Calu3 (cell line): ENCODE measurements at regions not wholly inside any gene's neighbourhood (a gene's known extent, or its start where the extent isn't known, plus 50 kb on each side); places are given as distances from the start of the nearest gene placed in this dataset.

Experiments used
- BruUV-seq: library from RNA; stranded (reverse); fragments of 400-500 nt; replicated peaks from 2 replicates; lab custom pipeline; 2021; lab: Mats Ljungman, UMichigan
- CTCF ChIA-PET: fragments of 300-600 bp; sonication (Branson Sonifier 250); formaldehyde crosslinking; loops from one replicate; lab custom pipeline; 2022; ENCODE audit warnings: antibody characterized with exemption; lab: Charles Lee
- DNase-seq: peaks from one replicate; pipeline ENCODE4 v3.0.0; 2022
- H3K27ac Mint-ChIP-seq: one replicate; pipeline ENCODE4 v1.8.0; 2022; ENCODE audit warnings: mixed read lengths; ENCODE audit not compliant: unreplicated experiment
- H3K27me3 Mint-ChIP-seq: one replicate; pipeline ENCODE4 v1.8.0; 2022; ENCODE audit warnings: mixed read lengths; ENCODE audit not compliant: unreplicated experiment
- H3K36me3 Mint-ChIP-seq: one replicate; pipeline ENCODE4 v1.8.0; 2022; ENCODE audit warnings: mild to moderate bottlenecking, moderate library complexity, mixed read lengths; ENCODE audit not compliant: insufficient read depth, unreplicated experiment
- H3K4me1 Mint-ChIP-seq: one replicate; pipeline ENCODE4 v1.8.0; 2022; ENCODE audit warnings: mild to moderate bottlenecking, low read depth, mixed read lengths; ENCODE audit not compliant: unreplicated experiment
- H3K4me3 Mint-ChIP-seq: one replicate; pipeline ENCODE4 v1.8.0; 2022; ENCODE audit warnings: mild to moderate bottlenecking, low read depth, moderate library complexity, mixed read lengths; ENCODE audit not compliant: unreplicated experiment
- H3K9me3 Mint-ChIP-seq: one replicate; pipeline ENCODE4 v1.8.0; 2022; ENCODE audit warnings: low read depth, mixed read lengths; ENCODE audit not compliant: unreplicated experiment
- intact Hi-C: fragments of 100-400 bp; cut with micrococcal nuclease; formaldehyde crosslinking; loops from one replicate; pipeline ENCODE4 v1.10.0; 2022; ENCODE audit not compliant: unreplicated experiment
- TF ChIP-seq, protein P1 (sequence below): fragments of 200-600 bp; IDR thresholded peaks from one replicate; pipeline ENCODE4 v1.8.0; 2022; ENCODE audit warnings: antibody characterized with exemption; ENCODE audit not compliant: unreplicated experiment

DNA sequence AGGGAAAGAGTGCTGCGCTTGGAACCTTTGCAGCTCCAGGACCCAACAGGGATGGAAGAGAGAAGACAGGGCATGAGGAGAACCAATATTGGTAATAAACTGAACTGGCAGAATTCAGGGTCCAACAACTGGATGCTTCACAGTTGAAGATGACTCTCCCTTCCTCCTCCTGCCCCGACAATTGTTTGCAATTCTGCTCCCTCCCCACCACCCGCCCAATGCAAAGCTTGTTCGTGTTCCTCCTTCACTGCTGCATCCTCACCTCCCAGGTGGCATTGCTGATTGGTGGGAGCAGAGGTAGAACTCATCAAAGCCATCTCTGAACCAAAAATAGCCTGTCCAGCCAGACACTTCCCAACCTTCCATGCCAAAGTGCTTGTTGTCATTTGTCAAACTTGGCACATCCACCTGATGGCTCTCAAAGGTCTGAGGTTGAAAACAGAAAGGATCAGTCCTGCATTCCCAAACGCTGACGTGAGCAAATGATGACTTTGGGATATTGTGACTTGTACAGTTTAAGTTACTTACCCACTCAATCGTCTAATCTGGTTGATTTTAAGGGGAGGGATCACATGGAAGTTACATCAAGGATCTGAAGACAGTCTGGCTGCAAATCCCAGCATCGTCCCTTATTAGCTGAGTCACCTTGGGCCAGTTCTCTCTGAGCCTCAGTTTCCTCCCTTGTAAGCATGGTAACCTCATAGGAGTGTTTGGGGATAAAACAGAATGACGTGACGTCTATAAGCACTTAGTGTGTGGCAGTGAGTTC, 242.6 kb upstream of the CRY1 start:
- intact Hi-C loops, result no loop called here
- Mint-ChIP-seq H3K4me3 (no peak overlapping the region), H3K9me3 (peaks cover 3% of the 10 kb centered on the region), H3K27ac (no peak overlapping the region), H3K27me3 (peaks cover 59% of the 10 kb centered on the region), H3K4me1 (no peaks in the 10 kb centered on the region), H3K36me3 (no peaks in the 10 kb centered on the region)
- no peak for DNase-seq
- no TSS peak for BruUV-seq
- TF ChIP-seq, protein P1, sequence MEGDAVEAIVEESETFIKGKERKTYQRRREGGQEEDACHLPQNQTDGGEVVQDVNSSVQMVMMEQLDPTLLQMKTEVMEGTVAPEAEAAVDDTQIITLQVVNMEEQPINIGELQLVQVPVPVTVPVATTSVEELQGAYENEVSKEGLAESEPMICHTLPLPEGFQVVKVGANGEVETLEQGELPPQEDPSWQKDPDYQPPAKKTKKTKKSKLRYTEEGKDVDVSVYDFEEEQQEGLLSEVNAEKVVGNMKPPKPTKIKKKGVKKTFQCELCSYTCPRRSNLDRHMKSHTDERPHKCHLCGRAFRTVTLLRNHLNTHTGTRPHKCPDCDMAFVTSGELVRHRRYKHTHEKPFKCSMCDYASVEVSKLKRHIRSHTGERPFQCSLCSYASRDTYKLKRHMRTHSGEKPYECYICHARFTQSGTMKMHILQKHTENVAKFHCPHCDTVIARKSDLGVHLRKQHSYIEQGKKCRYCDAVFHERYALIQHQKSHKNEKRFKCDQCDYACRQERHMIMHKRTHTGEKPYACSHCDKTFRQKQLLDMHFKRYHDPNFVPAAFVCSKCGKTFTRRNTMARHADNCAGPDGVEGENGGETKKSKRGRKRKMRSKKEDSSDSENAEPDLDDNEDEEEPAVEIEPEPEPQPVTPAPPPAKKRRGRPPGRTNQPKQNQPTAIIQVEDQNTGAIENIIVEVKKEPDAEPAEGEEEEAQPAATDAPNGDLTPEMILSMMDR, result no peak
- CTCF ChIA-PET, result no interaction called here

DNA sequence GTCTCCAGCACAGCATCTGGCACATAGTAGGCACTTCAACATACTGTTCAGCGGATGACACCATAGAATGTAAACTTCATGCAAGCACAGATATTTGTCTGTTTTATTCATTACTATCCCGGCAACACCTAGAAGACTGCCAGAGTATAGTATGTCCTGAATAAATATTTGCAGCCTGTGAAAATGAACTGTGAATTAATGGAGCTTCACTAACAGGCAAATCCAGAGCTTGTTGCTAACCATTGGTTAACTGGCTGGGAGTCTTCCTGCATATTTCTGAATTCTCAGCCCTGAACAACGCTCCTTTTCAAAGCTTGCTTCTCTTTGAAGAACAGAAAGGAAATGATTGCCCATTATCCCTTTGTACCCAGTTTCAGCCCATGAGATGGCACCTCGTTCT, 243.3 kb upstream of the CRY1 start:
- peaks cover 64% of the 10 kb centered on the region for H3K27me3 Mint-ChIP-seq
- no peaks in the 10 kb centered on the region for H3K36me3 Mint-ChIP-seq
- TF ChIP-seq, protein P1, result no peak
- H3K4me3 Mint-ChIP-seq, result no peak overlapping the region
- CTCF ChIA-PET, result no interaction called here
- intact Hi-C loops, result no loop called here
- BruUV-seq, result no TSS peak
- no peak for DNase-seq
- peaks cover 3% of the 10 kb centered on the region for H3K9me3 Mint-ChIP-seq
- H3K4me1 Mint-ChIP-seq, result no peaks in the 10 kb centered on the region
- no peak overlapping the region for H3K27ac Mint-ChIP-seq

DNA sequence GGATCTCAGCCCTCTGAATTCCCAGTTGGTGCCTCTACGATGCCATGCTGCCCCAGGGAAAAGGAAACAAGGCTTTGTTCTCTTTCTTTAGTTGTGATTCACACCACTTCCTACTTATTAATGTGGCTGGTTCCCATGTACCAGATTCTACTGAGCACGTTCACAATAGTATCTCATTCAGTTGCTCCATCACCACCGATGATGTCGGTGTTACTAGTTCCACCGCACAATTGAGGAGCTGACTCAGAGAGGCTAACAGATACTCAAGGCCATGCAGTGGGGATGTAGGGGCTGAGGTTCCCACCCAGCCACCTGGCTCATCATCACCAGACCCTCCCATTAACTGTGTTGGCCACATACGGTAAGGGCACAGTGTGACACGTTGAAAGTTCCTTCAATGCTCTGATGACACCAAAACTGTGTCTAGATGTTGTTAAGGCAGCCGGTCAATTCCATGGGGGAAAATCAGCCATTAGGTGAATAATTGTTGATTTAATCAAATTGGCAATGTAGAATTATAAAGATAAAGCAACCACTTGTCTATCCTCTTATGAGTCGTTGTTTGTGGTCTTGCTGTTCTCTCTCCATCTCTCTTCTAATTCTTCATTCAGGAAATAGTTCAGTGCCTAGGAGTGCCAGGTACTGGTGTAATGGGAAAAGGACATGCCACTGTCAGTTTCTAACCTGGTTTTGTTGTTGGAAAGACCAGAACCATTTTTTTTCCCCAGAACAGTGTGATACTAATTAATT, 244.2 kb upstream of the CRY1 start:
- CTCF ChIA-PET, result no interaction called here
- Mint-ChIP-seq H3K4me3 (no peak overlapping the region), H3K27ac (no peak overlapping the region), H3K27me3 (peaks cover 64% of the 10 kb centered on the region), H3K4me1 (no peaks in the 10 kb centered on the region), H3K9me3 (peaks cover 3% of the 10 kb centered on the region), H3K36me3 (no peaks in the 10 kb centered on the region)
- DNase-seq, result no peak
- no TSS peak for BruUV-seq
- TF ChIP-seq, protein P1, result no peak
- intact Hi-C loops, result no loop called here

DNA sequence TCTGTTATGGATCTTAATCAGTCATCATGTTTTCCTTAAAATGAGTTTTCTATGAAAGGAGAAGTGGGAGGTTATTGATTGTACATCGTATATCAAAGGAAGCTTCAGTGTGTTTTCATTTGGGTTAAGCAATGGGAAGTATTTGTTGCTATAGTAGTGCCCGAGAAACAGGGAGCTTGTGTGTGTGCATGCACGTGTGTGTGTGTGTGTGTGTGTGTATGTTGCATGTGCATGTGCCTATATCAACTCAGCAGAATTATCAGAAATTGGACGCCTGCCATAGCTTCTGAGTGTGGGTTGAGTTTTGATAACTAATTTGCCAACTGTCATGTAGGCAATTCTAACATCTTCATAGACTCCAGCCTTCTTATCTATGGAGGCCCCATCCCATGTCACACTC, 246.1 kb upstream of the CRY1 start:
- Mint-ChIP-seq H3K4me3 (no peak overlapping the region), H3K4me1 (no peaks in the 10 kb centered on the region), H3K27me3 (peaks cover 46% of the 10 kb centered on the region), H3K27ac (no peak overlapping the region), H3K9me3 (peaks cover 3% of the 10 kb centered on the region), H3K36me3 (no peaks in the 10 kb centered on the region)
- TF ChIP-seq, protein P1, result no peak
- intact Hi-C loops, result no loop called here
- DNase-seq, result no peak
- BruUV-seq, result no TSS peak
- CTCF ChIA-PET, result no interaction called here
